Mucosa of descending colon (tissue), 3 donors: ENCODE measurements at regions not wholly inside any gene's neighbourhood (a gene's known extent, or its start where the extent isn't known, plus 50 kb on each side); places are given as distances from the start of the nearest gene placed in this dataset.

Experiments
- ATAC-seq: fragments of 200-7000 bp; cut with Tn5 transposase; one replicate; pipeline ENCODE4 v1.9.1; 2020; ENCODE audit warnings: mild to moderate bottlenecking, moderate library complexity
- DNase-seq, 3 donors: peaks; one replicate each; pipeline ENCODE4 v3.0.0-alpha.2; 2020
- H3K36me3 ChIP-seq: fragments of 200-600 bp; one replicate; pipeline ENCODE4 v1.8.0; 2021; ENCODE audit warnings: low read depth, mild to moderate bottlenecking
- H3K4me1 ChIP-seq: fragments of 200-600 bp; one replicate; pipeline ENCODE4 v1.8.0; 2021; ENCODE audit warnings: low read depth, mild to moderate bottlenecking
- H3K4me3 ChIP-seq: fragments of 200-600 bp; one replicate; pipeline ENCODE4 v1.8.0; 2021; ENCODE audit warnings: mild to moderate bottlenecking
- H3K9me3 ChIP-seq: fragments of 200-600 bp; one replicate; pipeline ENCODE4 v1.8.0; 2021; ENCODE audit warnings: mild to moderate bottlenecking
- CTCF ChIP-seq: fragments of 200-600 bp; IDR thresholded peaks from one replicate; pipeline ENCODE4 v1.8.0; 2022; ENCODE audit warnings: antibody characterized with exemption, mild to moderate bottlenecking
- intact Hi-C, 2 donors: fragments of 100-400 bp; cut with DNase I in 1 of 2; cut with micrococcal nuclease in 1 of 2; formaldehyde crosslinking; loops; one replicate each; pipeline versions ENCODE4 v1.11.0 to v1.11.1; 2022; cut with DNase I, micrococcal nuclease
- donor health status: DM: no; HTN: no; CAD: no; lungs with moderate emphysema.
- donor health status: DM: no; HTN: no; CAD: no.
- donor health status: DM: no; HTN: yes; CAD: no.

- intact Hi-C loops: no loop called here
- H3K9me3 ChIP-seq: no peaks in the 10 kb centered on the region
- TF ChIP-seq CTCF: no peak
- H3K4me3 ChIP-seq: no peak overlapping the region
- no peaks in the 10 kb centered on the region for H3K4me1 ChIP-seq
- no peak for DNase-seq
- H3K36me3 ChIP-seq: no peaks in the 10 kb centered on the region
- ATAC-seq: no peak
These were observed 230.9 kb upstream of the RGPD4 start for GRCh38 chr2:107595749-107596148.

GRCh38 chr2:107597507-107597906, 229.2 kb upstream of the RGPD4 start:
- ATAC-seq (no peak), DNase-seq (no peak)
- no peak for TF ChIP-seq CTCF
- Histone ChIP-seq H3K36me3 (no peaks in the 10 kb centered on the region), H3K4me3 (no peak overlapping the region), H3K9me3 (no peaks in the 10 kb centered on the region), H3K4me1 (no peaks in the 10 kb centered on the region)
- intact Hi-C loops: no loop called here

GRCh38 chr2:107602801-107603200, 223.9 kb upstream of the RGPD4 start:
- Histone ChIP-seq H3K9me3 (no peaks in the 10 kb centered on the region), H3K4me3 (no peak overlapping the region), H3K4me1 (no peaks in the 10 kb centered on the region), H3K36me3 (no peaks in the 10 kb centered on the region)
- intact Hi-C loops: no loop called here
- TF ChIP-seq CTCF: no peak
- no peak for DNase-seq
- no peak for ATAC-seq

- Histone ChIP-seq H3K36me3 (no peaks in the 10 kb centered on the region), H3K4me1 (no peaks in the 10 kb centered on the region), H3K4me3 (no peak overlapping the region), H3K9me3 (no peaks in the 10 kb centered on the region)
- intact Hi-C loops: no loop called here
- no peak for ATAC-seq
- DNase-seq: no peak
- no peak for TF ChIP-seq CTCF
These were observed 219.6 kb upstream of the RGPD4 start for GRCh38 chr2:107607054-107607453.

GRCh38 chr2:107607473-107607872, 219.2 kb upstream of the RGPD4 start:
- TF ChIP-seq CTCF: no peak
- ATAC-seq (no peak), DNase-seq (no peak)
- intact Hi-C loops: no loop called here
- H3K4me3 ChIP-seq: no peak overlapping the region
- H3K4me1 ChIP-seq: no peaks in the 10 kb centered on the region
- H3K9me3 ChIP-seq: no peaks in the 10 kb centered on the region
- H3K36me3 ChIP-seq: no peaks in the 10 kb centered on the region

- intact Hi-C loops: no loop called here
- TF ChIP-seq CTCF: no peak
- Histone ChIP-seq H3K4me1 (no peaks in the 10 kb centered on the region), H3K9me3 (peaks cover 10% of the 10 kb centered on the region), H3K36me3 (no peaks in the 10 kb centered on the region), H3K4me3 (no peak overlapping the region)
- ATAC-seq (no peak), DNase-seq (no peak)
These were observed 211.7 kb upstream of the RGPD4 start for GRCh38 chr2:107615039-107615438.
